ENCODE measurements at regions not wholly inside any gene's neighbourhood (a gene's known extent, or its start where the extent isn't known, plus 50 kb on each side); places are given as distances from the start of the nearest gene placed in this dataset.

DNA sequence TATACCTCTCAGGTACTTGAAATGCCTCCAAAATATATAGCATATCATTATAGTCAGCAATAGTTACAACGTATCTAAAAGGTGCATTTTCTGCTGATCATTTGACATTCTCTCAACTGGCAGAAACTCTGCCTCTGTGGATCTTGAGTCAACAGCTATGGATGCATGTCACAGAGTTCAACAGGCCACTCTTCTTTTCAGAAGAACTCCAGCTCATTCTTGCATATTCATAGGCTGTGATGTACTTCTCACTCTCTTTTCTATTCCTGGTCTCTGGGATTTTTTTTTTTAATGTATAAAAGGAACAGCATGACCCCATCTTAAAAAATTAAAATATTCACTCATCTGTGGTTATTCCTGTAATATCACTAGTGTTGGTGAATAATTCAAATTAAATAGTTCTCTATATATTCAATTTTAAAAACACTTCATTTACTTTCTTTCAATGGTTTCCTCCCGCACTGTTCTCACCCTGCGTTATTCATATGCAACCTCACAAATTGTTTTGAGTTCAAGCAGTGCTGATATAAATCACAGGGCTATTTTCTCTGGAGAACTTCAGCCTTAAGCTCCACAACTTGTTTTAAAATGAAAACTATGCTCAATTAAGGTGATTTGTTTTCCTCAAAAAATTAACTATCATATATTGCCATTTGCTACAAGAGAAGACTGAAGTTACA lies 1111.2 kb upstream of the ADGRL3 start:
- DNase-seq (ENCODE audit: low read depth) = no peak
- TF ChIP-seq, protein P1, sequence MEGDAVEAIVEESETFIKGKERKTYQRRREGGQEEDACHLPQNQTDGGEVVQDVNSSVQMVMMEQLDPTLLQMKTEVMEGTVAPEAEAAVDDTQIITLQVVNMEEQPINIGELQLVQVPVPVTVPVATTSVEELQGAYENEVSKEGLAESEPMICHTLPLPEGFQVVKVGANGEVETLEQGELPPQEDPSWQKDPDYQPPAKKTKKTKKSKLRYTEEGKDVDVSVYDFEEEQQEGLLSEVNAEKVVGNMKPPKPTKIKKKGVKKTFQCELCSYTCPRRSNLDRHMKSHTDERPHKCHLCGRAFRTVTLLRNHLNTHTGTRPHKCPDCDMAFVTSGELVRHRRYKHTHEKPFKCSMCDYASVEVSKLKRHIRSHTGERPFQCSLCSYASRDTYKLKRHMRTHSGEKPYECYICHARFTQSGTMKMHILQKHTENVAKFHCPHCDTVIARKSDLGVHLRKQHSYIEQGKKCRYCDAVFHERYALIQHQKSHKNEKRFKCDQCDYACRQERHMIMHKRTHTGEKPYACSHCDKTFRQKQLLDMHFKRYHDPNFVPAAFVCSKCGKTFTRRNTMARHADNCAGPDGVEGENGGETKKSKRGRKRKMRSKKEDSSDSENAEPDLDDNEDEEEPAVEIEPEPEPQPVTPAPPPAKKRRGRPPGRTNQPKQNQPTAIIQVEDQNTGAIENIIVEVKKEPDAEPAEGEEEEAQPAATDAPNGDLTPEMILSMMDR (IDR thresholded peaks at IDR 0.05; ENCODE audit: insufficient read depth, low read length, poor library complexity, severe bottlenecking) = no peak
- no peaks in the 10 kb centered on the region for H3K36me3 ChIP-seq (ENCODE audit: control insufficient read depth, insufficient read depth, low read length)
- no peak overlapping the region for H3K4me3 ChIP-seq (ENCODE audit: low read depth, low read length)
- no peaks in the 10 kb centered on the region for H3K27me3 ChIP-seq (ENCODE audit: control insufficient read depth, insufficient read depth, low read length)

DNA sequence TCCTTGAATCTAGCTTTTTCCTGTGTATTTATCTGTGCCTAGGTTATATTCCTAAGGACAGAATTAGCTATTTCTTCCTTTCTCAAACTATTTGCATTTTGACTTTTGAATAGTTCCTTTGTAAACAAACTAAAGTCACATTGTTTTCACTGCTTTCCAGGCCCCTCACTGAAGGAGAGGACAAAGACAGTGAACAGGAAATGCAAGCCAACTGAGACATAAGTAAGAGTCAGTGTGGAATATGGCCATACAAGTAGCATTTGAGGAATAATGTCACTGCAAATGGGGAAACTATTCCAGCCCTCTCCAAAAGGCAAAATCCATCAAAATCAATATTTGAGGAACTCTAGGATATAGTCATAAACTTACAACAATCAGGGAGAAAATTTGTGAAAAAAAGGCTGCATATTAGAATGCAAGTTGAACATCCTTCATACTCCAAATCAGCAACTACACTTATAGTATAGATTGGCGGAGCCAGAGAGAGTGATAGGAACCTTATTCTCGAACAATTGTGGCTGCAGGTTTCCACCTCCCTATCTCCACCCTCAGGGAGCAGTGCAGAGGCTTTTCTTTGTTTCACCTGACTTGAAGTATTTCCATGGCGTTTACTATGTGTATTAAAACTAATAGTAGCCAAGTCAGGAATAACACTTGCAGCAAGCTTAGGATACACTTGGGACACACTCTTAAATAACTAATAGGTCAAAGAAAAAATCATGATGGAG lies 1110.4 kb upstream of the ADGRL3 start:
- H3K4me3 ChIP-seq (ENCODE audit: low read depth, low read length) = no peak overlapping the region
- DNase-seq (ENCODE audit: low read depth) = no peak

DNA sequence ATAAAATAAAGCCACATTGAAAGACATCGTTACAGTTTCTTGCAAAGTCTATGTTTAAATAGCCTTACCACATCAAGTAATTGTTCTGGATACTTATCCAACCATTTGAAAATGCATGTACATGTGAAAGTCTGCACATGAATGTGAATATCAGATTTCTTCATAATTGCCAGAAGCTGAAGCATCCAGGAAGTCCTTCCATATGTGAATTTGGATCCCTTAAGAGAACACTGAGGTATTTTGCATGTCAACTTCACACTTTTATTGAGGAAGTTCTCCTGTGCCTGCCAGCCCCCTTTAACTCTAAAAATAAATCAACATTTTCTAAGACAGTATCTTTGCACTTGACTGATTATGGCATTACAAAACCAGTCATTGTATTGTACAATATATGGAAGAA lies 1103.5 kb upstream of the ADGRL3 start:
- Histone ChIP-seq H3K4me3 (ENCODE audit: low read depth, low read length) (no peak overlapping the region), H3K27me3 (ENCODE audit: control insufficient read depth, insufficient read depth, low read length) (no peaks in the 10 kb centered on the region), H3K36me3 (ENCODE audit: control insufficient read depth, insufficient read depth, low read length) (no peaks in the 10 kb centered on the region)
- TF ChIP-seq, protein P1 (IDR thresholded peaks at IDR 0.05; ENCODE audit: insufficient read depth, low read length, poor library complexity, severe bottlenecking) = no peak
- no peak for DNase-seq (ENCODE audit: low read depth)

More for the DNA sequence above, 1110.4 kb upstream of the ADGRL3 start:
- Histone ChIP-seq H3K36me3 (ENCODE audit: control insufficient read depth, insufficient read depth, low read length) (no peaks in the 10 kb centered on the region), H3K27me3 (ENCODE audit: control insufficient read depth, insufficient read depth, low read length) (no peaks in the 10 kb centered on the region)
- TF ChIP-seq, protein P1 (IDR thresholded peaks at IDR 0.05; ENCODE audit: insufficient read depth, low read length, poor library complexity, severe bottlenecking) = no peak

DNA sequence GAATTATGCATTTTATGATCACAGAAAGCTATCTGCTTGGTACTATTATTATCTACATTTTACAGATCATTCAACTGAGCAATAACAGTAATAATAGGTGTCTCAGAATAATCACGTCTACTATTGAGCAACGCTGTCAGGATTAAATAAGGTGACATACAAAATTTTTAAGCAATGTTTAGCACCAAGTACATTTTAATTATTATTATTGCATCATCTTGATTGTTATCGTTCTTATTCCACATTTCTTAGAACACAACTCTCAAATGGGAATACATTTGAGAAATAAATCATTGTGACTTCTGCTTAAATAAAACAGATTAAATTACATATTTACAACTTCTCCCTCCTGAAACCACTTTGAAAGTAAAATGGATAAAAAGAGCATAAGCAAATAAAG lies 1083.5 kb upstream of the ADGRL3 start:
- Histone ChIP-seq H3K27me3 (ENCODE audit: control insufficient read depth, insufficient read depth, low read length) (no peaks in the 10 kb centered on the region), H3K36me3 (ENCODE audit: control insufficient read depth, insufficient read depth, low read length) (no peaks in the 10 kb centered on the region), H3K4me3 (ENCODE audit: low read depth, low read length) (no peak overlapping the region)
- DNase-seq (ENCODE audit: low read depth) = no peak
- TF ChIP-seq, protein P1 (IDR thresholded peaks at IDR 0.05; ENCODE audit: insufficient read depth, low read length, poor library complexity, severe bottlenecking) = no peak

DNA sequence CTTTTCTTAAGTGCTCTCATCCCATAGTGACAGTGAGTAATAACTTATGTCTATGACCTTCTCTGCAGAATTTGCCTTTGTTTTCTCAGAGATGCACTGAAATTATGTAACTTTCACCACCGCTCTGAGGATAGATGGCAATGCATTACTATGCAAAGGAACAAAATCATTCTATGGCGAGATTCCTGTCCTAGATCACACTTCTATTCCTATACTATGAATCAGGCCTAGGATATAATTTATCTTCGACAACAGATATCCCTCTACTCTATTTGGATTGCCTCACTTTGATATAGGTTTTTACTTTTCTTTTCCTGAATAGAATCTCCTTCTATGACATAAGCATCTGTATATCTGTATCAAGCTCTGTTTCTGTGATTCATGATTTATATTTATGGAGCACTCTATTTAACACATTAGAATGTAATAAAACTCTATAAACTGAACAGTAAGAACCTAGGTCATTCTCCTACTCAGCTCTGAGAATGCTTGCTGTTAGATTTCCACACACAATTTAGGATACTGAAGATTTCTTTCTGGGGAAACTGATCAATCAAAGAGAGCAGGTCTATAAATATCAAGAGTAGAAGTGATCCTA lies 1082.3 kb upstream of the ADGRL3 start:
- Histone ChIP-seq H3K27me3 (ENCODE audit: control insufficient read depth, insufficient read depth, low read length) (no peaks in the 10 kb centered on the region), H3K36me3 (ENCODE audit: control insufficient read depth, insufficient read depth, low read length) (no peaks in the 10 kb centered on the region), H3K4me3 (ENCODE audit: low read depth, low read length) (no peak overlapping the region)
- no peak for DNase-seq (ENCODE audit: low read depth)
- TF ChIP-seq, protein P1 (IDR thresholded peaks at IDR 0.05; ENCODE audit: insufficient read depth, low read length, poor library complexity, severe bottlenecking) = no peak

Measured in kidney epithelial cell (primary cell).